Kidney epithelial cell (primary cell): ENCODE measurements at regions not wholly inside any gene's neighbourhood (a gene's known extent, or its start where the extent isn't known, plus 50 kb on each side); places are given as distances from the start of the nearest gene placed in this dataset.

Experiments used
- DNase-seq: peaks from one replicate; pipeline ENCODE4 v3.0.0-alpha.2; 2010; ENCODE audit warnings: low read depth
- H3K27me3 ChIP-seq: 2 replicates; pipeline ENCODE4 v1.6.0; 2011; ENCODE audit warnings: low read length; ENCODE audit not compliant: control insufficient read depth, insufficient read depth
- H3K36me3 ChIP-seq: 2 replicates; pipeline ENCODE4 v1.5.1; 2011; ENCODE audit warnings: low read length; ENCODE audit not compliant: control insufficient read depth, insufficient read depth
- H3K4me3 ChIP-seq: 2 replicates; pipeline ENCODE4 v1.5.1; 2011; ENCODE audit warnings: low read depth, mild to moderate bottlenecking, control low read depth, low read length
- TF ChIP-seq, protein P1 (sequence below): IDR thresholded peaks from 2 replicates; pipeline ENCODE4 v1.5.1; 2011; ENCODE audit warnings: mild to moderate bottlenecking, moderate library complexity, low read length, control low read depth, inconsistent platforms; ENCODE audit not compliant: insufficient read depth, poor library complexity, severe bottlenecking

DNA sequence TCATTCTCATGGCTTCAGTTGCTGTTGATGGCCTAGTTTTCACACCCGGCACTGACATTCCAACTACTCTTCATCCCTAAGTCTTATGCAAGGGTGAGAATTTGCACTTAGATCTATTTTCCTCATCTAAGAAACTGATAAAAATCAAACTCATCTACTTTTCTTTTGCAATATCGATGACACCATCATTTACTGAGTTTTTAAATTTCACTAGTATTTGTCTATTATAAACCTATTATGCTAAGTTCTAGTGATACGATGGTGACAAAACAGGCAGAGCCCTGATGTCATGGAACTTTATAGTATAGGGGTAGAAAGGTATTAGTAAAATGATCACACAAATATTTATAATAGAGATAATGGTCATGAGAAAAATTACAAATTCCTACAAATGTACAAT lies 167.9 kb upstream of the CITED2 start:
- DNase-seq, result no peak
- H3K27me3 ChIP-seq, result no peaks in the 10 kb centered on the region
- TF ChIP-seq, protein P1, sequence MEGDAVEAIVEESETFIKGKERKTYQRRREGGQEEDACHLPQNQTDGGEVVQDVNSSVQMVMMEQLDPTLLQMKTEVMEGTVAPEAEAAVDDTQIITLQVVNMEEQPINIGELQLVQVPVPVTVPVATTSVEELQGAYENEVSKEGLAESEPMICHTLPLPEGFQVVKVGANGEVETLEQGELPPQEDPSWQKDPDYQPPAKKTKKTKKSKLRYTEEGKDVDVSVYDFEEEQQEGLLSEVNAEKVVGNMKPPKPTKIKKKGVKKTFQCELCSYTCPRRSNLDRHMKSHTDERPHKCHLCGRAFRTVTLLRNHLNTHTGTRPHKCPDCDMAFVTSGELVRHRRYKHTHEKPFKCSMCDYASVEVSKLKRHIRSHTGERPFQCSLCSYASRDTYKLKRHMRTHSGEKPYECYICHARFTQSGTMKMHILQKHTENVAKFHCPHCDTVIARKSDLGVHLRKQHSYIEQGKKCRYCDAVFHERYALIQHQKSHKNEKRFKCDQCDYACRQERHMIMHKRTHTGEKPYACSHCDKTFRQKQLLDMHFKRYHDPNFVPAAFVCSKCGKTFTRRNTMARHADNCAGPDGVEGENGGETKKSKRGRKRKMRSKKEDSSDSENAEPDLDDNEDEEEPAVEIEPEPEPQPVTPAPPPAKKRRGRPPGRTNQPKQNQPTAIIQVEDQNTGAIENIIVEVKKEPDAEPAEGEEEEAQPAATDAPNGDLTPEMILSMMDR, result no peak
- H3K36me3 ChIP-seq, result no peaks in the 10 kb centered on the region
- no peak overlapping the region for H3K4me3 ChIP-seq

DNA sequence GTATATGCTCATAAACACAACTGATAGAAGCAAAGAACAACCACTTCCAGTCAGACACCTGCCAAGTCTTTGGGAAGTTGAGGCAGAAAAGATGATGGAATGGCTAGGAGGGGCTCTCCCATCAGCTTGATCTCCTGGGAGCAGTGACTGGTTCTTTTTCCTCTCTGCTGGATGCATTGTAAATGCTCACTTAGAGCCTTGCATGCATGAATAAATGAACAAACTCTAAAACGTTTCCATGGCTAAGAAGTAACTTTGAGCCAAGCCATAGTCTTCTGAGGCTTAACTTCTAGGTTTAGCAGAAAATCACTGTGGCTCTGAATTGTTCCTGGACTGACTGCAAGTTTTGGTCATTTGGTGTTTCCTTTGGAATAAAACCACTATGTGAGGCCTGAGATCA lies 166.4 kb upstream of the CITED2 start:
- DNase-seq, result no peak
- Histone ChIP-seq H3K36me3 (no peaks in the 10 kb centered on the region), H3K27me3 (no peaks in the 10 kb centered on the region), H3K4me3 (no peak overlapping the region)
- TF ChIP-seq, protein P1, result no peak

DNA sequence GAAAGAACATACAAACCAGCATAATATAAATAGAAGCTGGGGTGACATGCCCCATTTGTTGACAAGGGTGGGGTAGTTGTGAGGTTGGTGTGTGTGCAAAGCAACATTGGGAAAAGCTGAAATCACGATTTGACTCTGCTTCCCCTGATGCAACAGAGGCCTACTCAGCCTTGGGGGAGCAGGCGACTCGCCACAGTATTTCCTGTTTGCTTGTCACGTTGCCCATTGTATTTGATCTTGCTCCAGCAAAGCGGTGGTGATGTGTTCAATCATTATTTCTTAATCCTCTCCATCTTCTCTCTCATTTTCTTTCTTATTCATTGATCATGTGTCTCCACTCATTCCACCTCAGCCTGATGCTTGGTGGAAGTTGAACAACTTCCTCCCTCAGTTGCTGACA lies 165.8 kb upstream of the CITED2 start:
- Histone ChIP-seq H3K27me3 (no peaks in the 10 kb centered on the region), H3K4me3 (no peak overlapping the region), H3K36me3 (no peaks in the 10 kb centered on the region)
- TF ChIP-seq, protein P1, result no peak
- DNase-seq, result no peak

DNA sequence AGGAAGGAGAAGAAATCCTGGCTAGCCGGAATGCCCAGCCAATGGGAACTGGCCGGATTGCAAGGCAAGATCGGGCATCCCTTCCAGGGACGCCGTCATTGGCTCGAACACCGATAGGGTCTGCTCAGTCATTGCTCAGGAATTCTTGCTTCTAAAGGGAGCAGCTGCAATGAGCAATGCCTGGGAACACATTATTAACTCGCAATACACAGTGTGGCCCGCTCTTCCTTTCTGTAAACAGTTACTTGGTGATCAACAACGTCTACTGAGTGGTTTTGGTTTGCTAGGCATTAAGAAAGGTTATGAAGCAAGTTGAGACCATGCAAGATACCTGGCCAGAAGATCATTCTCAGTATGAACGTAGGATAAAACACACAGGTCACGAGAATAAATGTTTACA lies 165.4 kb upstream of the CITED2 start:
- Histone ChIP-seq H3K4me3 (no peak overlapping the region), H3K36me3 (no peaks in the 10 kb centered on the region), H3K27me3 (no peaks in the 10 kb centered on the region)
- DNase-seq, result peak; percentile 87
- TF ChIP-seq, protein P1, result no peak

DNA sequence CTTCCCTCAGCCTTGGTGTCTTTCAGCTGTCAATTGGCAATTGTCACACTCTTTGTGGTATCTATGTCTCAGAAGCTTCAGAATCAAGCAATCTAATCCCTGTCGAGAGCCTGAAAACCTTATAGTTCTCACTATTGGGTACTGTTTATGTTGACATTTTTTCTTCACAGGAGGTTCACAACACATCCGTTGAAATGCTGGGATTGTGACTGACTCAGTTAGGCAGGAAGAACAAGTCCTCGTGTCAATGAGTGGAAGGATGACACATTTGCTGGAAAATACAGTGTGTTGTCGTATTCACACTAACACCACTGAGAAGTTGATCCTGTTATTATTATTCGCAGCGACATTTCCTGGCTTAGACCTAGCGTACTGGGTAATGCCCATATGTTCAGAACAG lies 163.9 kb upstream of the CITED2 start:
- no peak for DNase-seq
- no peak overlapping the region for H3K4me3 ChIP-seq
- TF ChIP-seq, protein P1, result no peak
- no peaks in the 10 kb centered on the region for H3K36me3 ChIP-seq
- no peaks in the 10 kb centered on the region for H3K27me3 ChIP-seq

DNA sequence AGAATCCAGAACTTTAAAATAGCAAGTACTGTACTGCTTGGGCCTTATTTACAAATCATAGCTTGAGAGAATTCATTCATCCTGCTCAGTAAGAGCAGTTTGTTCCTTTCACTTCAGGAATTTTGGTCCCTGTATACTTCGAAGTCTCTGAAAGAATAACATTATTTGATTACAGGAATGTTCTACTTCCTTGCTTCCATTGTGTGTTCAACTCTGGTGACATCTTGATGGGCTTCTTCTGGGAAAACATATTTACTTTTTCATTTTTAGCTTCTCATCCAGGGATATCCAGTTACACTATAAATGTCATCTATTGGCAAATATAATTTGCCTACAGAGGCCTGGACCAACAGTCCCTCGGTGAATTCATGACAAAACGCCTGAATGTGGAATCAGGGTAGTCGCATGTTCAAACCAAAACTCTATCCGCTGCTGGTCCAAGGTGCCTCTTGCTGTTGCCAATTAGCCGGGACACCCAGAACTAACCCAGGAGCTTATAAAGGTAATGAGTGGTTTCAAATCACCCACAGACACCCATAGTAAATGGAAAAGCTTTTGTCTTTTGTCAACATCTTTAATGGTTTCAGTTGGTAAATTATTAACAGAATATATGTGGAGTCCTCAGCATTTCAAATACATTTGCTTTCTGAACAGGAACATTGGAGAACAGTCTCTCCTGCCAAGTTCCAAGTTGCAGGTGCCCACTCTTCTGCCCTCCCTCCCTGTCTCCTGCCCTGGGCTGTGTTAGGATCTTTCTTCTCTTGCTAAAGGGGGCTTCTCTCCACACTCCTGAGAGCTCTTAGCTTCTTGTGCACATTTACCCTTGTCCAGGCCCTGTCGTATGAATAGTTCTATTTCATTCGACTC lies 162.5 kb upstream of the CITED2 start:
- no peaks in the 10 kb centered on the region for H3K36me3 ChIP-seq
- no peaks in the 10 kb centered on the region for H3K27me3 ChIP-seq
- TF ChIP-seq, protein P1, result no peak
- no peak for DNase-seq
- no peak overlapping the region for H3K4me3 ChIP-seq
